ENCODE measurements at regions not wholly inside any gene's neighbourhood (a gene's known extent, or its start where the extent isn't known, plus 50 kb on each side); places are given as distances from the start of the nearest gene placed in this dataset.
A peak's percentile ranks its signal among the peaks of the same experiment; 100 is the strongest.
"Not testable (repeated sequence)": the region's sequence is repeated elsewhere in the genome, so short reads cannot be mapped to it uniquely, and the experiment has no call there.

GRCh38 chr2:120642646-120643045 lies 93.0 kb upstream of the GLI2 start:
- H3K4me3 ChIP-seq (replicated peaks; ENCODE audit: low read depth, low read length): no peak overlapping the region
- TF ChIP-seq CTCF (IDR thresholded peaks at IDR 0.05; ENCODE audit: low read length, missing control alignments): no peak
- DNase-seq (ENCODE audit: low read depth): no peak

- DNase-seq (ENCODE audit: low read depth): no peak
- no peak overlapping the region for H3K4me3 ChIP-seq (replicated peaks; ENCODE audit: low read depth, low read length)
- TF ChIP-seq CTCF (IDR thresholded peaks at IDR 0.05; ENCODE audit: low read length, missing control alignments): no peak
Measured at GRCh38 chr2:120646994-120647393, 88.7 kb upstream of the GLI2 start.

- no peak overlapping the region for H3K4me3 ChIP-seq (replicated peaks; ENCODE audit: low read depth, low read length)
- DNase-seq (ENCODE audit: low read depth): peak; percentile 81
- no peak for TF ChIP-seq CTCF (IDR thresholded peaks at IDR 0.05; ENCODE audit: low read length, missing control alignments)
Measured at GRCh38 chr2:120647487-120647886, 88.2 kb upstream of the GLI2 start.

GRCh38 chr2:120649381-120649780 lies 86.3 kb upstream of the GLI2 start:
- not testable (repeated sequence) for DNase-seq (ENCODE audit: low read depth); H3K4me3 ChIP-seq (replicated peaks; ENCODE audit: low read depth, low read length)

- no peak for TF ChIP-seq CTCF (IDR thresholded peaks at IDR 0.05; ENCODE audit: low read length, missing control alignments)
- H3K4me3 ChIP-seq (replicated peaks; ENCODE audit: low read depth, low read length): no peak overlapping the region
- DNase-seq (ENCODE audit: low read depth): no peak
Measured at GRCh38 chr2:120650022-120650644, 85.5 kb upstream of the GLI2 start.

GRCh38 chr2:120651818-120652217 lies 83.8 kb upstream of the GLI2 start:
- TF ChIP-seq CTCF (IDR thresholded peaks at IDR 0.05; ENCODE audit: low read length, missing control alignments): no peak
- no peak for DNase-seq (ENCODE audit: low read depth)
- H3K4me3 ChIP-seq (replicated peaks; ENCODE audit: low read depth, low read length): no peak overlapping the region

GRCh38 chr2:120653046-120653445 lies 82.6 kb upstream of the GLI2 start:
- TF ChIP-seq CTCF (IDR thresholded peaks at IDR 0.05; ENCODE audit: low read length, missing control alignments): no peak
- DNase-seq (ENCODE audit: low read depth): no peak
- no peak overlapping the region for H3K4me3 ChIP-seq (replicated peaks; ENCODE audit: low read depth, low read length)
